PFSK-1 (cell line): ENCODE measurements at regions not wholly inside any gene's neighbourhood (a gene's known extent, or its start where the extent isn't known, plus 50 kb on each side); places are given as distances from the start of the nearest gene placed in this dataset.

Experiments used
- FOXP2 ChIP-seq: optimal IDR thresholded peaks from 2 replicates; pipeline ENCODE3; 2011; ENCODE audit warnings: borderline replicate concordance, control low read depth, inconsistent platforms; ENCODE audit not compliant: insufficient read depth; ENCODE audit errors: extremely low read length, extremely low read depth
- POLR2AphosphoS5 ChIP-seq: IDR thresholded peaks from 2 replicates; pipeline ENCODE4 v1.6.1; 2012; ENCODE audit warnings: low read depth, mild to moderate bottlenecking, control low read depth, low read length, moderate library complexity
- SIN3A ChIP-seq: IDR thresholded peaks from 2 replicates; pipeline ENCODE4 v1.6.1; 2012; ENCODE audit warnings: mild to moderate bottlenecking, low read length, moderate library complexity, borderline replicate concordance; ENCODE audit not compliant: insufficient read depth
- TAF1 ChIP-seq: IDR thresholded peaks from 2 replicates; pipeline ENCODE4 v1.6.1; 2012; ENCODE audit warnings: low read length, control low read depth, borderline replicate concordance; ENCODE audit not compliant: insufficient read depth
- TF ChIP-seq, protein P1 (sequence below), 2 experiments: IDR thresholded peaks; 2 replicates each; pipeline versions ENCODE4 v1.6.1 to v1.8.0; 2011 to 2012; ENCODE audit warnings: low read depth in 2 of 2, low read length in 2 of 2, control low read depth in 1 of 2, inconsistent platforms in 1 of 2, mild to moderate bottlenecking in 1 of 2, moderate library complexity in 1 of 2; ENCODE audit not compliant: insufficient read depth in 1 of 2

DNA sequence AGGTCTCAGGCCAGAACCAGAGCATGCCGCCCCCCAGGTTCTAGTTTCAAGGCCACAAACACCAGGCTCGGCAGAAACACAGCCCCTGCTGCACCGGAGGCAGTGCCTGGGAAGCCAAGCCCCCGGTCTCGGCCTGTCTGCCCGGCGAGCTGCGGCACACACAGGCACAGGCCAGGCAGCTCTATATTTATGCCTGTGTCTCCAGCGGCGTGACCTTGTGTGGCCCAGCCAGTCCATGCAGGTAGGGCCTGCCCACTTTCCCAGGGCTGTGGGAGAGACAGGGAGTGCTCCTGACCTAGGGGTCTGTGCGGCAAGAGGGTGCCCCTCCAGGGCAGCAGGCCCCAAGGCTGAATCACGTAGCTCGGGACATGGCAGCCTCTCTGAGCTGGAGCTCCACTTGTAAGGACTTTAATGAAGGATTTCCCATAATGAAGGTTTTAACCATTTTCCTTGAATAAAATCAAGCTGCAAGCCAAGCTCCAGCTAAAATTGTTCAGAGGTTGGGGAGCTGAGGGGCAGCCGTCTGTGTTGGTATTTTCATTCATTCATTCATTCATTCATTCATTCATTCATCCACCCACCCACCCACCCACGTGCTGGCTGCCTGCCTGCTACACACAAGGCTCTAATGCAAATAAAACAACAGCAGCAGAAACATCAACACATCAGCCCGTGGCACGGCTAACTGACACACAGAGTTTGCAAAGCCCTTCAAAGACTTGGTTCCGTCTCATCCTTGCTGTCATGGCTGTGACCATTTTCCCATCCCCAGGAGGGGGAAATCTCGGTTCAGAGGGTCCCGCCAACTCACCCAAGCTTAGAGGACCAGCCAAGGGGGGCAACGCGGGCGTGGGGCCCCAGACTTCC lies 92.0 kb downstream of the RFLNA start:
- TF ChIP-seq TAF1 (no peak), SIN3A (no peak), FOXP2 (no peak), POLR2AphosphoS5 (no peak)
- TF ChIP-seq, protein P1, sequence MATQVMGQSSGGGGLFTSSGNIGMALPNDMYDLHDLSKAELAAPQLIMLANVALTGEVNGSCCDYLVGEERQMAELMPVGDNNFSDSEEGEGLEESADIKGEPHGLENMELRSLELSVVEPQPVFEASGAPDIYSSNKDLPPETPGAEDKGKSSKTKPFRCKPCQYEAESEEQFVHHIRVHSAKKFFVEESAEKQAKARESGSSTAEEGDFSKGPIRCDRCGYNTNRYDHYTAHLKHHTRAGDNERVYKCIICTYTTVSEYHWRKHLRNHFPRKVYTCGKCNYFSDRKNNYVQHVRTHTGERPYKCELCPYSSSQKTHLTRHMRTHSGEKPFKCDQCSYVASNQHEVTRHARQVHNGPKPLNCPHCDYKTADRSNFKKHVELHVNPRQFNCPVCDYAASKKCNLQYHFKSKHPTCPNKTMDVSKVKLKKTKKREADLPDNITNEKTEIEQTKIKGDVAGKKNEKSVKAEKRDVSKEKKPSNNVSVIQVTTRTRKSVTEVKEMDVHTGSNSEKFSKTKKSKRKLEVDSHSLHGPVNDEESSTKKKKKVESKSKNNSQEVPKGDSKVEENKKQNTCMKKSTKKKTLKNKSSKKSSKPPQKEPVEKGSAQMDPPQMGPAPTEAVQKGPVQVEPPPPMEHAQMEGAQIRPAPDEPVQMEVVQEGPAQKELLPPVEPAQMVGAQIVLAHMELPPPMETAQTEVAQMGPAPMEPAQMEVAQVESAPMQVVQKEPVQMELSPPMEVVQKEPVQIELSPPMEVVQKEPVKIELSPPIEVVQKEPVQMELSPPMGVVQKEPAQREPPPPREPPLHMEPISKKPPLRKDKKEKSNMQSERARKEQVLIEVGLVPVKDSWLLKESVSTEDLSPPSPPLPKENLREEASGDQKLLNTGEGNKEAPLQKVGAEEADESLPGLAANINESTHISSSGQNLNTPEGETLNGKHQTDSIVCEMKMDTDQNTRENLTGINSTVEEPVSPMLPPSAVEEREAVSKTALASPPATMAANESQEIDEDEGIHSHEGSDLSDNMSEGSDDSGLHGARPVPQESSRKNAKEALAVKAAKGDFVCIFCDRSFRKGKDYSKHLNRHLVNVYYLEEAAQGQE (IDR thresholded peaks at IDR 0.05; ENCODE audit: insufficient read depth in 1 of 2, low read depth in 2 of 2, low read length in 2 of 2) = no peak

DNA sequence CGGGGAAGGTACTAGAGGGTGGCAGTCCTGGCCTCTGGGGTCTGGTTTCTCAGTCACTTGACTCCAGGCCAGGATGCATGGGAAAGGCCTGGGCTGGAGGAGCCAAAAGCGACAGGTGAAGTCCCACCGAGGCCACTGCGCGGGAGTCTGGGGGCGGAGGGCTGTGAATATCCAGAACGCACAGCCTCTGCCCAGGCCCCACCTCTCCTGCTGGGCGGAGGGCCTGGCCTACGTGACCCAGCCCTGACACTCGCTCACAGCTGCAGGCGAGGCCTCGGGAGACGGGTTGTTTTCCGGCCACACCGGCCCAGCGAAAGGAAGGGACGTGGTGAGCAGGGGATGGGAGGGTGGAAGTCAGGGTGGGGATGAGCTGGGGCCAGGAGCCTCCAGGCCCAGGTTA lies 91.2 kb downstream of the RFLNA start:
- TF ChIP-seq TAF1 (no peak), FOXP2 (no peak), SIN3A (no peak), POLR2AphosphoS5 (no peak)
- TF ChIP-seq, protein P1 (IDR thresholded peaks at IDR 0.05; ENCODE audit: insufficient read depth in 1 of 2, low read depth in 2 of 2, low read length in 2 of 2) = no peak

DNA sequence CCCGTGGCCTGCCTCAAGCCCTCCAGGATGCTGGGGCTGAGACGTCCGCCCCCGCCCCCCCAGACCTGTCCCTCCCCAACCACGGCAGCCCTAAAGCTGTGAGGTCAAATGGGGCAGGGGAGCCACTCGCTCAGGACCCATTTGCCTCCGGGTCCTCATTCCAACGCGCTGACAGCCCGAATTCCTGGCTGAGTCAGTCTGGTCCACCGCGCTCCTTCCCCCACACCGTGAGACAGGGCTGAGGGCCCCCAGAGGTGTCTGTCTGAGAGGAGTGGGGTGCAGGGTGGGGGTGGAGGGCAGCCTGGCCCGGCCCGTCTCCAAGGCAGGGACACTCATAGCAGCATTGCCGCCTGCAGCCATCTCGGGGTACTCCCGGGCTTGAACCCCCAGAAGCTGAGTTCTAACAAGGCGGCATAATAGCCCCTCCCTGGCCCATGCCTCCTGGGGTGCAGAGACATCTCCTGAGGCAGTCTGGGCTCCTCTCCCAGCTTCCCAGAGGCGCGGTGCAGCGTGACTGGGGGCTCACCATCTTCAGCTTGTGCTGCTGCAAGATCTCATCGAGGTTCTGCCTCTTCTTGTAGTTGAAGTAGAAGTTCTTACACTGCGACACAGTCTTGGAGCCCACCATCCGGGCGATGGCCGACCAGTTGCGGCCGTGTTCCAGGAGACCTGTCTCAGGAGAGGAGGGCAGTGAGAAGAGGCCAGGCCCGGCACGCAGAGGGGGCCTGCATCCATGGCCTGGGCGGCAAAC lies 90.5 kb downstream of the RFLNA start:
- TF ChIP-seq, protein P1 (IDR thresholded peaks at IDR 0.05; ENCODE audit: insufficient read depth in 1 of 2, low read depth in 2 of 2, low read length in 2 of 2) = no peak
- TF ChIP-seq FOXP2 = no peak

DNA sequence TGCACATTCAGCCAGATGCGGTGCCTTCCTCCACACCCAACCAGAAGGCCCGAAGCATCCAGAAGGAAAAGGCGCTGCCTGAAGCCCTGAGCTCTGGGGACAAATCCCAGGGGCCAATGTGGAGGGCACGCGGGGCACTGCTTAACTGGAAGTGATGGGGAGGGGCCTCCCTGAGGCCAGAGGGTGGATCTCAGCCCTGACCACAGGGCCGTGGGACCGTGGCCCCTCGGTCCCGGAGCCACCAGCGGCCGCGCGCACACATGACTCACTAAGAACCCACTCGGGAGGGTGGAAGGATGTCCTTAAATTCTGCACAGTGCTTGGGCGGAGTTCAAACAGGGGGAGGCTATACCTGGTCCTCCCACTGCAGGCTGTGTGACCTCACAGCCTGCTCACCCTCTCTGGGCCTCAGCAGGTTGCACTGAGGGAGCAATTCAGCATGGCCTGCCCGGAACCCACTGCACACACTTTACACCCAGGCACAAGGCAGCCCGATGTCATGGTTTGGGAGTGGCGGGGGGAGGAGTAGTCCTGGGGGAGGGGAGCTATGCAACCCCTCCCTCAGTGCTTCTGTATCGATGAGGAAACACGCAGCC lies 89.5 kb downstream of the RFLNA start:
- TF ChIP-seq POLR2AphosphoS5 (no peak), TAF1 (no peak), SIN3A (no peak), FOXP2 (no peak)
- TF ChIP-seq, protein P1 (IDR thresholded peaks at IDR 0.05; ENCODE audit: insufficient read depth in 1 of 2, low read depth in 2 of 2, low read length in 2 of 2) = no peak
